ENCODE measurements at regions not wholly inside any gene's neighbourhood (a gene's known extent, or its start where the extent isn't known, plus 50 kb on each side); places are given as distances from the start of the nearest gene placed in this dataset.

DNA sequence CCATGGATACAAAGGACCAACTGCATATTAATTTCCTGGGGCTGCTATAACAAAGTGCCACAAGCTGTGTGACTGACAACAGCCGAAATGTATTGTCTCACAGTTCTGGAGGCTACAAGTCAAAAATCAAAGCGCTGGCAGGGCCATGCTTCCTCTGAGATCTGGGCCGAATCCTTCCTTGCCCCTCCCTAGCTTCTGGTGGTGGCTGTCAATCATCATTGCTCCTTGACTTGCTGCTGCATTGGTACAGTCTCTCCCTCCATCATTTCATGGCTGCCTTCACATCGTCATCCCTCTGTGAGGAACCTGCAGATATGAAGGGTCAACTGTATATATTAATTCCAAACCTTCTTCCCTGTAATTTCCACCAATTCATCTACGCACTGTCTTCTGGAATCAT is 118.3 kb downstream of the EXOC5 start:
- no peak for TF ChIP-seq EZH2phosphoT487 (IDR thresholded peaks at IDR 0.05; ENCODE audit: low read depth)
- TF ChIP-seq, protein P1, sequence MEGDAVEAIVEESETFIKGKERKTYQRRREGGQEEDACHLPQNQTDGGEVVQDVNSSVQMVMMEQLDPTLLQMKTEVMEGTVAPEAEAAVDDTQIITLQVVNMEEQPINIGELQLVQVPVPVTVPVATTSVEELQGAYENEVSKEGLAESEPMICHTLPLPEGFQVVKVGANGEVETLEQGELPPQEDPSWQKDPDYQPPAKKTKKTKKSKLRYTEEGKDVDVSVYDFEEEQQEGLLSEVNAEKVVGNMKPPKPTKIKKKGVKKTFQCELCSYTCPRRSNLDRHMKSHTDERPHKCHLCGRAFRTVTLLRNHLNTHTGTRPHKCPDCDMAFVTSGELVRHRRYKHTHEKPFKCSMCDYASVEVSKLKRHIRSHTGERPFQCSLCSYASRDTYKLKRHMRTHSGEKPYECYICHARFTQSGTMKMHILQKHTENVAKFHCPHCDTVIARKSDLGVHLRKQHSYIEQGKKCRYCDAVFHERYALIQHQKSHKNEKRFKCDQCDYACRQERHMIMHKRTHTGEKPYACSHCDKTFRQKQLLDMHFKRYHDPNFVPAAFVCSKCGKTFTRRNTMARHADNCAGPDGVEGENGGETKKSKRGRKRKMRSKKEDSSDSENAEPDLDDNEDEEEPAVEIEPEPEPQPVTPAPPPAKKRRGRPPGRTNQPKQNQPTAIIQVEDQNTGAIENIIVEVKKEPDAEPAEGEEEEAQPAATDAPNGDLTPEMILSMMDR (IDR thresholded peaks at IDR 0.05; ENCODE audit: low read depth, low read length), result no peak

All from OCI-LY3 (cell line).